Stimulated activated CD4-positive, alpha-beta T cell treated with anti-CD3 and anti-CD28 coated beads, Interleukin-15, amount 100 ng/mL, for 1 hour (primary cell): ENCODE measurements at regions not wholly inside any gene's neighbourhood (a gene's known extent, or its start where the extent isn't known, plus 50 kb on each side); places are given as distances from the start of the nearest gene placed in this dataset.

Experiments used
- DNase-seq, 2 donors: peaks; one replicate each; pipeline ENCODE4 v3.0.0-alpha.2; 2020; ENCODE audit warnings: low read depth in 1 of 2, low spot score in 1 of 2

DNA sequence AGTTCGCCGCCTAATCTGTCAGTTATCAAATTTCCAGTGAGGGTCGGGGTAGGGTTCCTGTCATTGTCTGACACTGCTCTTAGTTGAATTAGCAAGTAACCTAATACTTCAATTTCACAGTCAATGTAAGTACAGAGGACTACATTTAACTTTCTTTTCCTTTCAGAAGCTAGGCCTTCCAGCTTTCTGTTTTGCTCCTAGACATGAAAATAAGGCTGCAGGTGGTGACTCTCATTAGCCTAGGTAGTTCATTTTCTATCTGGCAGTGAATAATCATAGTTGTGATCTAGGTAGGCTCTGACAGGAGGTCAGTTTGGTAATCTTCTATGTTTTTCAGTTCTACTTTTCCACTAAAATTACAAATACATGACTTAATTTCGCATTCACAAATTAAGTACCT lies 783.1 kb downstream of the MRPL39 start:
- DNase-seq: no peak

DNA sequence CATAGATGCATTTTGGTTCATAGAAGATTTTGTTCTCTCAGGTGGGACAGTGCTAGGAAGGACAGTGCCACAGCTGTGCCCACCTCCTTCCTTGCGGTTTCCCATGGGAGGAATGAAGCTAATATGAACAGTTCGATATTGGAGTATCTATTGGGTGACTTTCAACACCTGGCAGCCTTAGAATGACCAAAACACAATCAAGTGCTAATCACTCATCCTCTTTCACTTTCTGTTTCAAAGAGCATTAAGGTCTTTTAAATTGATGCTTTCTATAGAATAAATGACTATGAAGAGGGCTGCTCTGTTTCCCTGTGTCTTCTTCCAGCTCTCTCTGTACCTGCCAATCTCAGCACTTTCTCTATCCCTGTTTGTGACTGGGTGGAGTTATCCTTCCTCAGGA lies 784.0 kb downstream of the MRPL39 start:
- no peak for DNase-seq

DNA sequence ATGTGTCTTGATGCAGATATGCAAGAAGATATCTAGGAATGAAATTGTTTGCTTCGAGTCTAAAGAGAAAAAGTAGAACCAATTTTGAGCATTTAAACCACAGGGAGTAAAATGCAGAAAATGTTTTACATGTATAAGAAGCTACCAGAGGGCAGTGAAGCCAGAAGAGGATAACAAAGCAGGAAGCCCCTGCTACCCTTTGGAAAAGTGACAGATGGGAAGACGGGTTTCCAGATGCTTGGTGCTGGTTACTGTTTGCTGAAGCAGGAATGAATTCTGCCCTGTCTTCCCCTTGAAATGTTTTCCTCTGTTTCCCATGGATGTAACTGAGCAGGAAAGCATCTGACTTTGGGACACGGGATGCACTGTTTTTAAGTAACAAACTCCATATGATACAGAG lies 822.2 kb downstream of the MRPL39 start:
- no peak for DNase-seq

DNA sequence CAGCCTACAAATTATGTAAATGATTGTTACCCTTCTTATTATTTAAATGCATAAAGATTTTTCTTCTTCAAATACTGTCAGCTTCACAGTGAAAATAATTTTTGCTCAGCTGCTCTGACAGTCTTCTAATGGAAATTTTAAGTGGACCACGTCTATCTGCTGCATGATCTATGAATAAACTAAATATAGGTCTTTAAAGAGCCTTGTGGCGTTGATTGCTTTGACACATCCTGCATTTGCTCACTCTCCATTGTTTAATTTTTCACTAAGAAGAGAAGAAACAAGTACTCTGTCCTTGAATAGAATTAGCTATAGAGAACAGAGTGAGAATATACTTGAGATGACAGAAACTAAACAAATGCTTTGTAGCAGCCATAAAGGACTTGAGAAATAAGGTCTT lies 826.1 kb downstream of the MRPL39 start:
- no peak for DNase-seq

DNA sequence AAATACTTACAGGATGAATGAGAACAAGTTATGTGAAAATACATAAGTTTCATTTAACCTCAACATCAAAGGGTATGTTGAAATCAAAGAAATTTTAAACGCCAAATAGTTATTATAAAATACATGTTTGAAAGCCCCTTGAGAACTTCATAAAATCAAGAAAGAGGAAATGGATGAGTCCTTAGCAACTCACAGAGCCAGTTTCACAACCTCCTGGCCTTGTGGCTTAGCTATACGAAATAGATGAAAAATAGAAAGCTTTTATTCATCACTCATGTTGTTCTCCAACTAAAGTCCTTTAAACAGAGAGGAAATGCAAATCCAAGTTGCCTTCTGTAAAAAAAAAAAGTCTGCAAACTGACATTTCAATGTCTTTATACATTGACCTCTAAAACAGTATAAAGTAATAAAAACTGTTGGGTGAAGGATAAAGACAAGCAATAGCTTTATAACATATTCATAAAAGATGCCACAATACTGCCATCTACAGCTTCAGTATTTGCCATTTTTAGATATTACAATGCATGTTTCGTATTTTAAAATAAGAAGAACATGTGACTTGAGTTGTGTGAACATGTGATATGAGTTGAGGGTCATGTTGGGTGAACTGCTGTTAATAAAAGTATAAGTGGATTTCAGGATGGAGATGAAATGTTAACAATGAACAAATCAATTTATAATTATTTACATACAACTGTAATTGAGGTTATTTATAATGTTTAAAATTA lies 847.8 kb downstream of the MRPL39 start:
- DNase-seq: no peak

DNA sequence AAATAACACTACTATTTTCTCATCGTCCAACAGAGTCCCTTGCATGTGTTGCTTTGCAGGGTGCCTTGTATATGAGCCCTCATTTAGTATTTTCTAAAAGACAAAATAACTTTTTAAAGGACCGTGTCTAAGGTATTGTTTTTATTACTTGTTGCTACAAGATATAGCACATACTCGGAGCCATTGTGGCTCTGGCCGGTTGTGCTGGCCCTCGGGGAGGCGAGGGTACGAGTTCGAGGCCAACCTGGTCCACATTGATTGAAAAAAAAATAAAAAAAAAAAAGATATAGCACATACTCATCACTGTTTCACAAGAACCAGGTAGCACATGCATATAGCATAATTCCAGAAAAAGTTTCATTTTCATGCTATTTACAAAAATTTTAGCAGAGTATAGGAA lies 869.2 kb downstream of the MRPL39 start:
- DNase-seq: no peak

DNA sequence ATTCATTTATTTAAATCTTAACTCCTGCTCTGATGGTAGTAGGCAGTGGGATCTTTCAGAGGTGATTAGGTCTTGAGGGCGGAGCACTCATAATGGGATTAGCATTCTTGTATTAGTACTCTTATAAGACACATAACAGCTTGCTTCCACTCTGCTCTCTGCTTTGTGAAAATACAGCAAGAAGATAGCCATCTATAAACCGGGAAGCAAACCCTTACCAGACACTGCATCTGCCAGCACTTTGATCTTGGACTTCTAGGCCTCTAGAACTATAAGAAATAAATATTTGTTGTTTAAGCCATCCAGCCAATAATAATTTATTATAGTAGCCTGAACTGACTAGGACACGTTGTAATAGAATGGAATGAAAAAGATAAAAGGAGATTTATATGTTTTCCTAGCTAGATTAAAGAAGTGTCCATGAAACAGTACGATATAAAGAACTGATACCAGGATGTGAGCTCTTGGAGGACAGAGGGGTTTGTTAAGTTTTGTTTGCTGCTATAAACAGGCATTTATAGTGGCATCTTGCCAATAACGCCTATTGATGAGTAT lies 869.9 kb downstream of the MRPL39 start:
- no peak for DNase-seq

DNA sequence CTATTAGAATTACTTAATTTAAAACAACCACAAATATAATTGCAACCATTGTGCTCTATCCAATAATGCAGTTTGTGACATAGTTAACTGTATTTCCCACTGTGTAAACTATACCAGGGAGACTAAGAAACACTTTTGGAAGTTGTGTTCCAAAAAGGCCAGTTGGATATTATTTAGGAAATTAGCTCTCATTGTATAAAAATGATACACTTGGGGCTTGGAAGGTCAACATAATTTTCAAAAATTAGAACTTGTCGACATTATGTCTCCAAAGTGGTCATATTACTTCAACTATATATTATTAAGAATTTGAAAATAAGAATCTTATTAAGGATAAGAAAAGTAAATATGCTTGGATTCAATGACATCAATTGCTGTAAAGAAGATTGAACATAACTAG lies 876.6 kb downstream of the MRPL39 start:
- no peak for DNase-seq

DNA sequence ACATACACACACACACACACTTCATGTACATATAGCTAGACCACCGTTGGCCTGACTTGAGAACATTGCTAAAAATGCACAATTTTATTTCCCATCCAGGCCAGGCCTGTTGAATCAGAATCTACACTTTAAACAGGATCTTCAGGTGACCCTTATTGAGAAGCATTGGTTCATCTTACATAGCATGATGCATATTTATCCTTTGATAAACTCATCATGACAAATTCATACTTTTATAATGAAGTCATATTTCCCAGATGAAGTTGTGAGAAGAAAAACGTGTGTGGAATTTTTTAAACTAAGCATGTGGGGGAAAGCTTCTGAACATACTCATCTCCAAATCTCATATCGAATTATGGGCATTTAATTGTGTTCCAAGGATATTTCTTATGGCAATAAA lies 877.7 kb downstream of the MRPL39 start:
- DNase-seq: no peak

DNA sequence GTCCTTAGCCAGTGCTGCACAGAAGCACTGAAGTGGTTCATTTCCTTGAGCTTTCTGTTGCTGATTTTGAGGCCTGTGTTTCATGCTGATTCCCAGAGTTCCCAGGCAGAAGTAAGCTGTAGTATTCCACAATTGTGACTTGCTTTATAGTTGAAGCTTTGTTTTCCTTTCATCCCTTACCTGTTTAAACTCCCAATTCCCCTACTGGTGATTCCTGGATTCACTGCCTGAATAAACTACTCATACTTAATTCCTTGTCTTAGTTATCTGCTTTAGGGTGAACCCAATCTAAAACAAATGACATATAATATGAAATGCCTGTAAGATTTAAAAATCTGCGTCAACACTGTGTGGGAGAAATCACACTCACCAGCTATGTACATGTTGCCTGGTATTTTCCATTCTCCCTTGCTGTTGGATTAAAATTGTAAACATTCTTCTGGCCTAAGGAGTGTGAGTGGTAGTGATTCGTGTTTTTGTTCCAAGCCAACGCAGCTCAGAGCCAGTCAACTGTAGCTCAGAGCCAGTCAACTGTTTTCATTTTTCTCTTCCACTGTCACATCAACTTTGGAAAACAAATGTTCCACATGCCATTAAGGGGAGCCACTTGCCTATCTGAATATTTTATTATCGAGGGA lies 879.4 kb downstream of the MRPL39 start:
- DNase-seq: no peak

DNA sequence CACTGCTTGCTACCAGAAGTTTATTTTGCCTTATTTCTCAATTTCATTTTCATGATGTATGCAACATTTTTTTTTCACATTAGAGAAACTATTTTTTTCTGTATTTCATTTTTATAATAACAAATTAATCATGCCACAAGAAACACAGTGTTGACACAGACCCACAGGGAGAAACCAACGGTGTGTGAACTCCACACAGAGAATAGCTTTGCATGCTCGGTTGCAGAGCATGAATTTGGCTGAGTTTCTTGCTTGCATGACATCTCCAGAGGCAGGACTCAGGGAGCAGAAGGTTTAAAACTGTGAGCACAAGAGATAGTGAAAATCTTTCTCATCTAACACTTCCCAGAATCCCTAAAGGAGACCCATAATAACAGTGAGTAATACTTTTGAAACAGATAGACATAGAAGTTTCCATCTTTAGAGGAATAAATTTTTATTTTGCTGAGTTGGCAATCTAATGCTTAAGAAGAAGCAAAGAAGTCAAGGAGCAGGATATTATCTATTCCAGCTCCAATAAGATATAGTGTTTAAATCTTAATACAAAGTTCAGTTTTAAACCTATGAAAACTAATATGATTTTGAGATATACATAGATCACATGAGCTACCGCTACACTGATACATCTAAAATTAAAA lies 890.9 kb downstream of the MRPL39 start:
- DNase-seq: no peak

DNA sequence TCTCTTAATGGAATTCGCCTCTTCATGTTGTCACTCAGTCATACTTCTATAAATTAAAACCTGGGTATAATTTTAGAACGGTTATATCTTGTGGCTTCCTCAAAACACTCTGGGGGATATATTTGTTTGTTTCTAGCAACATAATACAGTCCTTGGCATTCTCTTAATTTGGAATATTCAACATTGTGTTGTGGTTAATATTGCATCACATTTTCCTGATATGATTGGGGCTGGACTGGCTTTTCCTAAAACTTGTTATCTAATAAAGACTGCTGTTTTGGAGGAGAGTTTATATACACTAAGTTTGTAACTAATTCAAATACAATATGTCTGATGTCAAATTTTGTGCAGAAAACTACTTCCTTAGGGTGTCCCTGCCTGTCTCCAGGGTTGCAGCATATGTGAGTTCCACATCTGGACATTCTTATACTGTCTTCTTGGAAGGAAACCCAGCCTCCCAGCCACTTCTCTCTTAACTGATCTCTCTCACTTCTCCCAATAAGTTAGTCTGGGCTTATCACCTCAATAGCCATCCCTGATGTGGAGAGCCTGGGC lies 892.6 kb downstream of the MRPL39 start:
- no peak for DNase-seq

DNA sequence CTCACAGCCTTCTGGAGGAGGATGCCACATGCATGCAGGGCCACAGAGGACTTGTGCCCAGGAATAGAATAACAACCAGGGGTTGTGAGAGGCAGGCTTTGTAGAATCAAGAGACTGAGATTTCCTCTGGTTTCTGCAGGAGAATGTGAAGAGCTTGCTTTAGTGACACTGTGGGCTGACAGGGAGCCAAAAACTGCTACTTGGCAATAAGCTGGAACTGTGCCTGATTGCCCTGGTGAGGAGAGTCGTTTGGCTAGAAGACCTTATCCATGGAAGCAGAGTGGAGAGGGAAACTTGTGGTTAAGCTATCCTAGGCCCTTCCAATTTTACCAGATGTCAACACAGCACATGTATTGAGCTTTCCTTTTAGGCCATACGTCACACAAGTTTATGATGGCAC lies 902.1 kb downstream of the MRPL39 start:
- DNase-seq: no peak

DNA sequence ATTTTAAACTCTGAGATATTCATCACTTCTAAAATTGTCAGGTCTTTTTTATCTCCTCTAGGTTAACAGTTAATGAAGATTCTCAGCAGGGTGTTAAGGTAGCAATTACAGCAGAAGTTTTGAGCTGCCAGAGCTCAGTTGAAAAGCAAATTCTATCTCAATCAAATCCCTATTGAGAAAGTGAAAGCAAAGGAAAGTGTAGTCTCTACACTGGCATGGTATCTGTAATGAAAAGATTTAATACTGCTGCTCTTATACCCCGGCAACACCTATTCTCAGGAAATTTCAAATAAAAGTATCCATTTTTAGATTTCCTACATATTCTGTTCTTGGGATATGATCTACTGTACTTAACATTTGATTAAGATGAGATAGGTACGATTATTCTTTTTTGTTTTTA lies 913.5 kb downstream of the MRPL39 start:
- no peak for DNase-seq

DNA sequence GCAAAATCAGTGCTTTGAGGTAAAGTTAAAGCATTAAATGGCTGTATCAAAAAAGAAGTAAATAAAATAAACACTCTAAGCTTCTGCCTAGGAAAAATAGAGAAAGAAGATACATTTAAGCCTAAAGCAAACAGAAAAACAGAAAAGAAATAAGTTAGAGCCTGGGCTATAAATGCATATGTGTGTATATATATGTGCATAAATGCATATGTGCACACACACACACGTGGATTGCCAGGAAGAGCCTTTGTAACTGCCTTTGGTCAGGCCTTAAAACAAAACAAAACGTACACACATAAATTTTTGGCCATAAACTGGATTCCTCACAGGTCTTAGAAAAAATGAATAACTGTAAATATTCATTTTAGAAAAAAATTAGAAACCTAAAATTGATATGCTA lies 925.8 kb downstream of the MRPL39 start:
- no peak for DNase-seq

DNA sequence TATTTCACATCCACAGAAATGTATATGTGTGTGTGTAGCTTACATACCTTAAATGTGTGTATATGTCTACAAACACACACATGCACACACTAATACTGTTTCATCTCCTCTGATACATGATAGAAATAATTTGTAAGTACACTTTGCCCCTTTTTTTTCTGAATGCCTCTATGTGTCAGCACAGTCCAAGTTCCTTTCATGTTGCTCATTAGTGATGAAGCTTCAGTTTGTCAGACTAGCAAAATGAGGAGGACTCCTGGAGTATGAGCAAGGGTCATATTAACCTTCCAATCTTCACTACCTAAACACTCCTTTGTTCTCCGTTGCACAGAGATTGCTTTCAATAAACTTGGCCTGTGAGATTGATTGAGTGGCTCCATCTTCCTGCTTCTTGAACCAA lies 935.4 kb downstream of the MRPL39 start:
- DNase-seq: no peak

DNA sequence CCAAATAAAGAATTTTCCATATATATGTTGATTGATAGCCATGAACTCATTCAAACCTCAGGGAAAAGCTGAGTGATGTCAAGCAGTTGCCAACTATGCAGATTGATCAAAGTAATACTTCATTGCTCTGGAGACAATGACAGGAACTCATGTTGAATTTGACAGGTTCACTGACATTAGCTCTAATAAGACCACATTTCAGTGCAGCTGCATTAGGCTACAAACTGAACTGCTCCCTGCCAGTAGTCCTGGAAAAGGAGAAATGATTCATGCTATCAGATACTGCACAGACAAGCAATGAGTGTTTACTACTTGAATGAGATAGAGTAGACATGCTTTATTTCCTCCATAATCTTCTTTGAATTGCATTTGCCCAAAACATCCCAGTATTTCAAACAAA lies 948.4 kb downstream of the MRPL39 start:
- DNase-seq: no peak

DNA sequence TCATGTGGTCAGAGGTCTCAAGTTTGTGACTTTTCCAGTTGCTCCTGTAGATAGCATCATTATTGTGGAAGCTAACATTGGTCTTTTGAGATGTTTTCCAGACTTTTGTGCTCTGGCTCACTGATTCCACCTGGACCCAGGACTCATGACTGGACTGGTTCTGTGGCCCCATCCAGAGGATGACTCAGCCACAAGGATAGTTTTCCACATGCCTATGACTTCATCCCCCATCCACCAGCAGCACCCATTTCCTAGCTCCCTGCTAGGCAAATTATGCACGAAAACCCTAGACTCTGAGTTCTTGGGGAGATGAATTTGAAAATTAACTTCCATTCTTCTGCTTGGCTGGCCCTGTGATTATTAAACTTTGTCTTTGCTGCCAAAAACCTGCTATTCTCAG lies 949.3 kb downstream of the MRPL39 start:
- no peak for DNase-seq

DNA sequence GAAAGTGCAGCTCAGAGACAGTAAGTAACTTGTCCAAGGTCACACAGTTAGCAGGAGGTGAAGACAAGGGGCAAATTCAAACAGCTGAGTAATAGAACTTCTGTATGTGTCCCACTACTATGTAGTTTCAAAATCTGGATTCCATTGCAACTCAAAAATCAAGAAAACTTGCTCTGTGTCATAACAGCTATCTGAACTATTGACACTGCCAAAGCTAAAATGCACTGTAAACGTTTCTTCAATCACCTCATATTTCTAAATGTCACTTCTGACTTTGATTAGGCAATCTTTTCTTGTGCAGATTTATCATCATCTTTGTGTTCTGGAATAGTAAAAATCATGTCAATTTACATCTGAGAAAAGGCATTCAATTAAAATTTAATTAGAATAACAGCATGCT lies 957.6 kb downstream of the MRPL39 start:
- DNase-seq: no peak

DNA sequence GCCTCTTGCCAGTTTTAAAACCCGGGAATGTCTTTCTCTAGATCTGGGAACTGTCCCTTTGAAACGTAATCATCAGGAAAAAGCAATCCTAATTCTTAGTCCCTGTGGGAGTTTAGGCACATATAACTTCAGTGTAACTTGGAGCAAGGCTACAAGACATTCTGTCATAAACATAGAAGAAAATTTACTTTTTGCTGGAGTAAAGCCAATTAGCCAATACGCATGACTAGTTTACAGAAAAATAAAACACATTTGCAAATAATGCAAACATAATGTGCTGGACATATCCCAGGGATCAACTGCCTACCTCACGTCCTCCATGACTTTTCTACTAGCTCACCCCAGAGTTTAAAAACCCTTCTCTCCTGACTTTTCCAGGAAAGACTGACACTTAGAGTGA lies 970.6 kb downstream of the MRPL39 start:
- DNase-seq: no peak

DNA sequence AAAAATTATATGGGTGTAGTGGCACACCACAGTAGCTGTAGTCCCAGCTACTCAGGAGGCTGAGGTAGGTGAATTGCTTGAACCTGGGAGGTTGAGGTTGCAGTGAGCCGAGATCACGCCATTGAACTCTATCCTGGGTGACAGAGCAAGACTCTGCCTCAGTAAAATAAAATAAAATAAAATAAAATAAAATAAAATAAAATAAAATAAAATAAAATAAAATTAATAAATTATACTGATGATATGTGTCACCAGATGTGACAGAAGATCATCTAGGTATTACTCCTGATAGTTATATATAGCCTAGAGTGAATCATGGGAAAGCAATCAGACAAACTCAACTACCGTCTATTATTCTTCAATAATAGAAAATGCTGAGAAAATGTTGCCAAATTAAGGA lies 972.5 kb downstream of the MRPL39 start:
- no peak for DNase-seq

DNA sequence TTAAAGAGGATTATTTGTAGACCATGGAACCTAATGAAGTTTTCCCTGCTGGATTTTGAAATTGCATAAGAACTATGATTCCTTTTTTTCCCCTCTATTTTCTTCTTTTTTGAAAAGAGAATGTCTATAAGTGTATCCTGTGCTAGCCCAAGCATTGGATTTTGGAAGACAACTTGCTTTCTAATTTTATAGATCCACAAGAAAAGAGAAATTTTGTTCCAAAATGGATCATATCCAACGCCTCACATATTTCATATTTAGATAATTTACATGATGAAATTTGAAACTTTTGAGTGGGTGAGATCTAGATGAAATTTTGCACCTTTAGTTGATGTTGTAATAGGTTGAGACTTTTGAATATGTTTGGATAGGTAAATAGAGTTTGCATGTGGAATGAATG lies 978.7 kb downstream of the MRPL39 start:
- no peak for DNase-seq
